Mucosa of descending colon (tissue), 3 donors: ENCODE measurements at regions not wholly inside any gene's neighbourhood (a gene's known extent, or its start where the extent isn't known, plus 50 kb on each side); places are given as distances from the start of the nearest gene placed in this dataset.

Experiments
- ATAC-seq: fragments of 200-7000 bp; cut with Tn5 transposase; one replicate; pipeline ENCODE4 v1.9.1; 2020; ENCODE audit warnings: mild to moderate bottlenecking, moderate library complexity
- DNase-seq, 3 donors: peaks; one replicate each; pipeline ENCODE4 v3.0.0-alpha.2; 2020
- H3K36me3 ChIP-seq: fragments of 200-600 bp; one replicate; pipeline ENCODE4 v1.8.0; 2021; ENCODE audit warnings: low read depth, mild to moderate bottlenecking
- H3K4me1 ChIP-seq: fragments of 200-600 bp; one replicate; pipeline ENCODE4 v1.8.0; 2021; ENCODE audit warnings: low read depth, mild to moderate bottlenecking
- H3K4me3 ChIP-seq: fragments of 200-600 bp; one replicate; pipeline ENCODE4 v1.8.0; 2021; ENCODE audit warnings: mild to moderate bottlenecking
- H3K9me3 ChIP-seq: fragments of 200-600 bp; one replicate; pipeline ENCODE4 v1.8.0; 2021; ENCODE audit warnings: mild to moderate bottlenecking
- CTCF ChIP-seq: fragments of 200-600 bp; IDR thresholded peaks from one replicate; pipeline ENCODE4 v1.8.0; 2022; ENCODE audit warnings: antibody characterized with exemption, mild to moderate bottlenecking
- intact Hi-C, 2 donors: fragments of 100-400 bp; cut with DNase I in 1 of 2; cut with micrococcal nuclease in 1 of 2; formaldehyde crosslinking; loops; one replicate each; pipeline versions ENCODE4 v1.11.0 to v1.11.1; 2022; cut with DNase I, micrococcal nuclease
- donor health status: DM: no; HTN: no; CAD: no; lungs with moderate emphysema.
- donor health status: DM: no; HTN: no; CAD: no.
- donor health status: DM: no; HTN: yes; CAD: no.

GRCh38 chr1:79815115-79815514 is 808.6 kb upstream of the ADGRL4 start:
- no peak overlapping the region for H3K4me3 ChIP-seq
- H3K36me3 ChIP-seq: no peaks in the 10 kb centered on the region
- no peak for DNase-seq
- intact Hi-C loops: no loop called here
- H3K9me3 ChIP-seq: no peaks in the 10 kb centered on the region
- H3K4me1 ChIP-seq: no peaks in the 10 kb centered on the region
- TF ChIP-seq CTCF: no peak
- ATAC-seq: no peak

GRCh38 chr1:79811173-79811572 is 804.6 kb upstream of the ADGRL4 start:
- Histone ChIP-seq H3K4me1 (no peaks in the 10 kb centered on the region), H3K9me3 (no peaks in the 10 kb centered on the region), H3K4me3 (no peak overlapping the region), H3K36me3 (no peaks in the 10 kb centered on the region)
- TF ChIP-seq CTCF: no peak
- ATAC-seq (no peak), DNase-seq (no peak)
- intact Hi-C loops: no loop called here

- no peak for DNase-seq
- no peak for TF ChIP-seq CTCF
- Histone ChIP-seq H3K9me3 (no peaks in the 10 kb centered on the region), H3K4me3 (no peak overlapping the region), H3K36me3 (no peaks in the 10 kb centered on the region), H3K4me1 (no peaks in the 10 kb centered on the region)
- intact Hi-C loops: no loop called here
- ATAC-seq: no peak
Observed at GRCh38 chr1:79808816-79809475, 802.4 kb upstream of the ADGRL4 start.

GRCh38 chr1:79807816-79808215 is 801.3 kb upstream of the ADGRL4 start:
- no peak for DNase-seq
- H3K9me3 ChIP-seq: no peaks in the 10 kb centered on the region
- intact Hi-C loops: no loop called here
- no peak overlapping the region for H3K4me3 ChIP-seq
- ATAC-seq: no peak
- TF ChIP-seq CTCF: no peak
- no peaks in the 10 kb centered on the region for H3K36me3 ChIP-seq
- no peaks in the 10 kb centered on the region for H3K4me1 ChIP-seq

- intact Hi-C loops: no loop called here
- no peak for TF ChIP-seq CTCF
- H3K4me3 ChIP-seq: no peak overlapping the region
- no peak for DNase-seq
- H3K36me3 ChIP-seq: no peaks in the 10 kb centered on the region
- H3K9me3 ChIP-seq: no peaks in the 10 kb centered on the region
- H3K4me1 ChIP-seq: no peaks in the 10 kb centered on the region
- ATAC-seq: no peak
Observed at GRCh38 chr1:79797487-79797886, 791.0 kb upstream of the ADGRL4 start.

GRCh38 chr1:79796434-79796833 is 789.9 kb upstream of the ADGRL4 start:
- Histone ChIP-seq H3K4me1 (no peaks in the 10 kb centered on the region), H3K36me3 (no peaks in the 10 kb centered on the region), H3K4me3 (no peak overlapping the region), H3K9me3 (no peaks in the 10 kb centered on the region)
- DNase-seq: no peak
- intact Hi-C loops: no loop called here
- no peak for TF ChIP-seq CTCF
- no peak for ATAC-seq
